ENCODE measurements at regions not wholly inside any gene's neighbourhood (a gene's known extent, or its start where the extent isn't known, plus 50 kb on each side); places are given as distances from the start of the nearest gene placed in this dataset.
"Not testable (repeated sequence)": the region's sequence is repeated elsewhere in the genome, so short reads cannot be mapped to it uniquely, and the experiment has no call there.

DNA sequence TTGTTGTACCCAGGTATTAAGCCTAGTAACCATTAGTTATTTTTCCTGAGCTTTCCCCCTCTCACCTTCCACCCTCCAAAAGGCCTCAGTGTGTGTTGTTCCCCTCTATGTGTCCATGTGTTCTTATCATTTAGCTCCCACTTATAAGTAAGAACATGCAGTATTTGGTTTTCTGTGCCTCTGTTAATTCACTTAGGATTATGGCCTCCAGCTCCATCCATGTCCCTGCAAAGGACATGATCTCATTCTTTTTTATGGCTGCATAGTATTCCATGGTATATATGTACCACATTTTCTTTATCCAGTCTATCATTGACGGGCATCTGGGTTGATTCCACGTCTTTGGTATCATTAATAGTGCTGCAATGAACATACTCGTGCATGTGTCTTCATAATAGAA, 560.3 kb downstream of the TMEM114 start:
- not testable (repeated sequence) for H3K9ac ChIP-seq (ENCODE audit: low read depth in 1 of 3, low read length in 3 of 3); H3K36me3 ChIP-seq (ENCODE audit: control insufficient read depth in 3 of 3, insufficient read depth in 3 of 3, low read length in 3 of 3); H3K4me3 ChIP-seq (ENCODE audit: low read length in 3 of 3); H3K27me3 ChIP-seq (ENCODE audit: control insufficient read depth in 3 of 3, insufficient read depth in 3 of 3, low read length in 3 of 3); H3K9me3 ChIP-seq (ENCODE audit: control insufficient read depth in 3 of 3, low read length in 3 of 3); H3K27ac ChIP-seq (ENCODE audit: low read depth, low read length); H3K4me1 ChIP-seq (ENCODE audit: control insufficient read depth in 3 of 3, insufficient read depth in 3 of 3, low read length in 3 of 3)

DNA sequence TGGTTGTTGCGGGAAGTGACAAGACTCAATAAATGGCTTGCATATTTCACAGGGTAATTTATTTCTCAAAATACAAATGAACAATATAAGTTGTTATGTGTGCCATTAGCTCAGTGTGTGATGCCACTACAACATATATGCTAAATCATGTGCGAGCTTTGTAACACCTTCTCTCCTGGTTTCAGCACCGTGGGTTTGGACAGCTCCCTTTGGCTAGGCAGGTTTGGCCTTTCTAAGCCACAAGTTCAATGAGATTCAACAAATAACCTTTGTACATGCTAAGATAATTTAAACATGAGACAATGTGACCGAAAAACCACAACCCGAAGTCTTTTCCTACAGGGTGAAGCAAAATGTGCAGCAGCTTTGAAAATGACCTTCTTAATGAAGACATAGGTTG, 563.9 kb downstream of the TMEM114 start:
- no peak overlapping the region for H3K27ac ChIP-seq (ENCODE audit: low read depth, low read length)
- H3K9ac ChIP-seq (ENCODE audit: low read depth in 1 of 3, low read length in 3 of 3), result no peak overlapping the region
- no peaks in the 10 kb centered on the region for H3K36me3 ChIP-seq (ENCODE audit: control insufficient read depth in 3 of 3, insufficient read depth in 3 of 3, low read length in 3 of 3)
- H3K27me3 ChIP-seq (ENCODE audit: control insufficient read depth in 3 of 3, insufficient read depth in 3 of 3, low read length in 3 of 3), result no peaks in the 10 kb centered on the region
- no peaks in the 10 kb centered on the region for H3K4me1 ChIP-seq (ENCODE audit: control insufficient read depth in 3 of 3, insufficient read depth in 3 of 3, low read length in 3 of 3)
- no peak overlapping the region for H3K4me3 ChIP-seq (ENCODE audit: low read length in 3 of 3)
- H3K9me3 ChIP-seq (ENCODE audit: control insufficient read depth in 3 of 3, low read length in 3 of 3), result no peaks in the 10 kb centered on the region

DNA sequence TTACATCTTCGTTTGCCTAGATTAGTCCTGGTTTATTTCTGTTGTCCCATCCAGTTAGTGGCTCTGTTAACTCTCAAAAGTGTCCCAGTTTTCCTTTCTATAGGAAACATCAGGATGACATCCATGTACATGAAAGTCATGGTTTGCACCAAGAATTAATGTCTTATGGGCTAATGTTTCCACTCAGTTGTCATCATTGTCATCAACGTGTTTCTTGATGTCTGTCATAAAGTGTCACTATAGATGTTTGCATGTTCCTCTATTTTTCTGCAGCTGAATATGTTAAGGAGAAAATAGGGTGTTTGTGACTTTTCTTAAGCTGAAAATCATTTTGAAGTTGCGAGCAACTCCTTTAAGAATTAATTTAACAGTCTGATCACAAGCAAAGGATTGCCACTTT, 567.0 kb downstream of the TMEM114 start:
- Histone ChIP-seq H3K27me3 (ENCODE audit: control insufficient read depth in 3 of 3, insufficient read depth in 3 of 3, low read length in 3 of 3) (no peaks in the 10 kb centered on the region), H3K36me3 (ENCODE audit: control insufficient read depth in 3 of 3, insufficient read depth in 3 of 3, low read length in 3 of 3) (no peaks in the 10 kb centered on the region), H3K9ac (ENCODE audit: low read depth in 1 of 3, low read length in 3 of 3) (no peak overlapping the region), H3K4me3 (ENCODE audit: low read length in 3 of 3) (no peak overlapping the region), H3K27ac (ENCODE audit: low read depth, low read length) (no peak overlapping the region), H3K4me1 (ENCODE audit: control insufficient read depth in 3 of 3, insufficient read depth in 3 of 3, low read length in 3 of 3) (no peaks in the 10 kb centered on the region), H3K9me3 (ENCODE audit: control insufficient read depth in 3 of 3, low read length in 3 of 3) (no peaks in the 10 kb centered on the region)

DNA sequence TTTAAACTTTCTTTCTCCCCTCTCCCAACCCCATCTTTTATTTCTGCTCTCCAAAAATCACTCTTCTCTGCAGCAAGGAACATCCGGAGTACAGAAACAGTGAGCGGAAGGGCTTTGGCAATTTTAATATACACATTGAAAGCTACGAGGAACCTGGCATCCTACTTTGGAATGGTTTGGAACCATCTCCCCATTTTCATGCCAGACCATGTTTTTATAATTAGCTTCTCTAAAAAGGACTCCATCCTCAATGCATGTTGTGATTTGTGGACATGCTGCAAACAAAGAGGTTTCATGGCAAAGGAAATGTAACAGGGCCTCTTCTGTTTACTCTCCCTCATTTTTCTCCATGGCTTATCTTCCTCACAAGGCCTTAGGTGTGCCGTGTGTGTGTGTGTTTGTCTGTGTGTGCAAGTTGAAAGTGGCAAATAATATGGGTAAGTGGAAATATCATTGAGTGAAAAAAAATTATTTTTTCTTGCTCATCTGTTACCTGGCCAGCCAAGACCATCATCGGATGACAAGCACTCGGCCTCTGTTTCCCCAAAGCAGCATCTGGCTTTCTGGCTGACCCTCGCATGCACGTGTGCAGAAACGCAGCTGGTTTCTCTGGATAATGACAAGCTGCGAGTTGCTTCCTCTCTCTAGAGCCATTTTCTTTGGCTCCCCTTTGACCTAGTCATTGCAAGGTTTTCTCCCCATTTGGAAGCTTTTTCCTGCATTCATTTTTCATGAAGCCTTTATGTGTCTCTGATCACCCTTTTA, 585.0 kb downstream of the TMEM114 start:
- H3K9ac ChIP-seq (ENCODE audit: low read depth in 1 of 3, low read length in 3 of 3), result no peak overlapping the region
- H3K4me1 ChIP-seq (ENCODE audit: control insufficient read depth in 3 of 3, insufficient read depth in 3 of 3, low read length in 3 of 3), result no peaks in the 10 kb centered on the region
- H3K27me3 ChIP-seq (ENCODE audit: control insufficient read depth in 3 of 3, insufficient read depth in 3 of 3, low read length in 3 of 3), result no peaks in the 10 kb centered on the region
- H3K36me3 ChIP-seq (ENCODE audit: control insufficient read depth in 3 of 3, insufficient read depth in 3 of 3, low read length in 3 of 3), result no peaks in the 10 kb centered on the region
- no peak overlapping the region for H3K27ac ChIP-seq (ENCODE audit: low read depth, low read length)
- H3K4me3 ChIP-seq (ENCODE audit: low read length in 3 of 3), result no peak overlapping the region
- no peaks in the 10 kb centered on the region for H3K9me3 ChIP-seq (ENCODE audit: control insufficient read depth in 3 of 3, low read length in 3 of 3)

DNA sequence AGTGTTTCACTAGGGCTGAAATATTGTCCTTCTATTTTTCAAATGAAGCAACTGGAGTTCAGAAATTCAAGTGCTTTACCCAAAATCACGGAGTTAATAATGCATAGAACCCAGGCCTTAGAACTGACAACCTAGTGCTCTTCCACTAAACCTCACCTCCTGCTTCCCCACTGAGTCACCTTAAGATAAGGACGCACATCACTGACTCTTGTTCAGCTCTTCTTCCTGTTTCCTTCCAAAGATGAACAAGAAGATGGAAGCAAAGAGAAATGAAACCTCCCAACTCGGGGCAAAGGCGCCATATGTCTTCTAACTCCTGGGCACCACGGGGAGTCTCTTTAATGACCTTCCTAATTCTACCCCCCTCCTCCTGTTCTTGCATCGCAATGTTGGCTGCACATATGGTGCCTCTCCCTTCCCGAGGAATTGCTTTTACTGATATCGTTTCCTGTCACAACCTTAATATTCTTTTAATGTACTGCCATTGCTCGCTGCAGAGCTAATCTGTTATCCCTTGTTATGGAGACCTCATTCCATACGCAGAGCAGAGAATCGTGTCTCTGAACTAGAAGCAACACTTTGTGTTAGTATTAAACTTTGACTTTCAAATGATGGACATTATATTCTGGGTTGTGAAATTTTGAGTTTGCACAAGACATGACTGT, 591.4 kb downstream of the TMEM114 start:
- Histone ChIP-seq H3K9me3 (ENCODE audit: control insufficient read depth in 3 of 3, low read length in 3 of 3) (no peaks in the 10 kb centered on the region), H3K4me1 (ENCODE audit: control insufficient read depth in 3 of 3, insufficient read depth in 3 of 3, low read length in 3 of 3) (no peaks in the 10 kb centered on the region), H3K27ac (ENCODE audit: low read depth, low read length) (no peak overlapping the region), H3K27me3 (ENCODE audit: control insufficient read depth in 3 of 3, insufficient read depth in 3 of 3, low read length in 3 of 3) (peaks cover 0 to 3% (median 0%) of the 10 kb centered on the region in 3 donors), H3K4me3 (ENCODE audit: low read length in 3 of 3) (no peak overlapping the region), H3K36me3 (ENCODE audit: control insufficient read depth in 3 of 3, insufficient read depth in 3 of 3, low read length in 3 of 3) (no peaks in the 10 kb centered on the region), H3K9ac (ENCODE audit: low read depth in 1 of 3, low read length in 3 of 3) (no peak overlapping the region)

DNA sequence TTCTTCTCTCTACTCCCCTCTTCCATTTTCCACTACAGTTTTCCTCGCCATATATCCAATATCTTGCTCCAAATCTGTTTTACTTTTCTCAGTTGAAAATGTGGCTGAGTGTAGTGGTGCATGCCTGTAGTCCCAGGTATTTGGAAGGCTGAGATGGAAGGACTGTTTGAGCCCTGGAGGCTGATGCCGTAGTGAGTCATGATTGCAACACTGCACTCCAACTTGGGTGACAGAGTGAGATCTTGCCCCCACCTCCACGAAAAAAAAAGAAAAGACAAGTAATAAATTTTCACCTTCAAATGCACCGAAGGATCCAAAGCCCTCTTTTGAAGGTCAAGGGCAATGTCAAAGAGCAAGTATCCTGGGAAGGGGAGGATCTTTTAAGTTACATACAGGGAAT, 592.3 kb downstream of the TMEM114 start:
- Histone ChIP-seq H3K9ac (ENCODE audit: low read depth in 1 of 3, low read length in 3 of 3) (no peak overlapping the region), H3K9me3 (ENCODE audit: control insufficient read depth in 3 of 3, low read length in 3 of 3) (no peaks in the 10 kb centered on the region), H3K4me1 (ENCODE audit: control insufficient read depth in 3 of 3, insufficient read depth in 3 of 3, low read length in 3 of 3) (no peaks in the 10 kb centered on the region), H3K4me3 (ENCODE audit: low read length in 3 of 3) (no peak overlapping the region), H3K36me3 (ENCODE audit: control insufficient read depth in 3 of 3, insufficient read depth in 3 of 3, low read length in 3 of 3) (no peaks in the 10 kb centered on the region), H3K27me3 (ENCODE audit: control insufficient read depth in 3 of 3, insufficient read depth in 3 of 3, low read length in 3 of 3) (peaks cover 0 to 3% (median 0%) of the 10 kb centered on the region in 3 donors), H3K27ac (ENCODE audit: low read depth, low read length) (no peak overlapping the region)

DNA sequence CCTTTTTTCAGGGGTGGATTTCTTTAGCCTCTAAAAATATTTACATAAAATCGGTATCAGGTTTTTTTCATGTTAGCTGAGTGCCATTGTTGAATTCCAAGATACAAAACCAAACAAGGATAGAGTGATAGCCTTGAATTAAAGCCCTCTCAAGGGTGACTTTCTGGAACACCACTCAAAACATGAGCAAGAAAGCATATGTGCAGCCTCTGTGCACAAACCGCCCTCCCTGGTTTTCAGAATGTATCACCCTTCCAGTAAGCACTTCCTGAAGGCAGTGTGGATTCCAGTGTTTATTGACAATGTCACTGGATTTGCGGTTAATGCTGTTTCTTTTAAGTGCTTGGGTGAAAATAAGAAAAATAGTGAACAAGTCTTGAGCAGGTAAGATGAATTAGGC, 597.7 kb downstream of the TMEM114 start:
- H3K4me3 ChIP-seq (ENCODE audit: low read length in 3 of 3), result no peak overlapping the region
- no peak overlapping the region for H3K9ac ChIP-seq (ENCODE audit: low read depth in 1 of 3, low read length in 3 of 3)

DNA sequence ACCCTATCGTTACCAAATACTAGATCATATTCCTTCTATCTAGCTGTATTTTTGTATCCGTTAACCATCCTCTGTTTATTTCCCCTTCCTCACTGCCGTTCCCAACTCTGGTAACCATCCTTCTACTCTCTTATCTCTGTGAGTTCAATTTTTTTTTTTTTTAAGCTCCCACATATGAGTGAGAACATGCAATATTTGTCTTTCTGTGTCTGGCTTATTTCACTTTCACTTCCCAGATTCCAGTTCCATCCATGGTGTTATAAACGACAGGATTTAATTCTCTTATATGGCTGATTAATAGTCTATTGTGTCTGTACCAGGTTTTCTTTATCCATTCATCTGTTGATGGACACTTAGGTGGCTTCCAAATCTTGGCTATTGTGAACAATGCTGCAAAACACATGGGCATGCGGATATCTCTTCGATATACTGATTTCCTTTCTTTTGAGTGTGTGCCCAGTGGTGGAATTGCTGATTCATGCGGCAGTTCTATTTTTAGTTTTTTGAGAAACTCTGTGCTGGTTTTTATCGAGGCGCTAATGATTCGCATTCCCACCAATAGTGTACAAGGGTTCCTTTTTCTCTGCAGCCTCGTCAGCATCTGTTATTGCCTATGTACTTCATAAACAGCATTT, 599.6 kb downstream of the TMEM114 start:
- H3K9ac ChIP-seq (ENCODE audit: low read depth in 1 of 3, low read length in 3 of 3), result no peak overlapping the region

More for the DNA sequence above, 597.7 kb downstream of the TMEM114 start:
- H3K27ac ChIP-seq (ENCODE audit: low read depth, low read length), result no peak overlapping the region
- H3K9me3 ChIP-seq (ENCODE audit: control insufficient read depth in 3 of 3, low read length in 3 of 3), result no peaks in the 10 kb centered on the region
- no peaks in the 10 kb centered on the region for H3K36me3 ChIP-seq (ENCODE audit: control insufficient read depth in 3 of 3, insufficient read depth in 3 of 3, low read length in 3 of 3)
- no peaks in the 10 kb centered on the region for H3K4me1 ChIP-seq (ENCODE audit: control insufficient read depth in 3 of 3, insufficient read depth in 3 of 3, low read length in 3 of 3)
- peaks cover 0 to 3% (median 0%) of the 10 kb centered on the region in 3 donors for H3K27me3 ChIP-seq (ENCODE audit: control insufficient read depth in 3 of 3, insufficient read depth in 3 of 3, low read length in 3 of 3)

DNA sequence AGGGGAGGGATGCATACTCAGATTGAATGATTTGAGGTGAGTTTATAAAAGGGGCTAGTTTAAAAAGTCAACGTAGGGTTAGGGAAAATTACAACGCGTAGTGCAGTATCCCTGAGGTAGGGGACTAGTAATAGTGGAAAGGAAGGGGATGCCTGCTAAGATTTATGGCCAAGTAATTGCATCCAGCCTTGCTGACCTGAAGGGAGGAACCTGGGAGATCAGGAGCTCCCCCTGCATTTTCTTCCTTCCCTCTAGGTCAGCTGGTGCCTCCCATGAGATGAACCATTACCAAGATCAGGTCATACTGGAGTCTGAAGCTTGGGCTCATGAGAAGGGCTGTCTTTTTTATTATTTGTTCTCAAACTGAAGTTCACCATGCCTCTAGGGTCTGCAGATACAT, 606.6 kb downstream of the TMEM114 start:
- Histone ChIP-seq H3K9ac (ENCODE audit: low read depth in 1 of 3, low read length in 3 of 3) (no peak overlapping the region), H3K9me3 (ENCODE audit: control insufficient read depth in 3 of 3, low read length in 3 of 3) (no peaks in the 10 kb centered on the region), H3K27me3 (ENCODE audit: control insufficient read depth in 3 of 3, insufficient read depth in 3 of 3, low read length in 3 of 3) (no peaks in the 10 kb centered on the region), H3K4me3 (ENCODE audit: low read length in 3 of 3) (no peak overlapping the region), H3K4me1 (ENCODE audit: control insufficient read depth in 3 of 3, insufficient read depth in 3 of 3, low read length in 3 of 3) (no peaks in the 10 kb centered on the region), H3K36me3 (ENCODE audit: control insufficient read depth in 3 of 3, insufficient read depth in 3 of 3, low read length in 3 of 3) (no peaks in the 10 kb centered on the region), H3K27ac (ENCODE audit: low read depth, low read length) (no peak overlapping the region)

More for the DNA sequence above, 599.6 kb downstream of the TMEM114 start:
- no peaks in the 10 kb centered on the region for H3K36me3 ChIP-seq (ENCODE audit: control insufficient read depth in 3 of 3, insufficient read depth in 3 of 3, low read length in 3 of 3)
- H3K27ac ChIP-seq (ENCODE audit: low read depth, low read length), result no peak overlapping the region
- peaks cover 0 to 3% (median 0%) of the 10 kb centered on the region in 3 donors for H3K27me3 ChIP-seq (ENCODE audit: control insufficient read depth in 3 of 3, insufficient read depth in 3 of 3, low read length in 3 of 3)
- no peak overlapping the region for H3K4me3 ChIP-seq (ENCODE audit: low read length in 3 of 3)
- no peaks in the 10 kb centered on the region for H3K4me1 ChIP-seq (ENCODE audit: control insufficient read depth in 3 of 3, insufficient read depth in 3 of 3, low read length in 3 of 3)
- no peaks in the 10 kb centered on the region for H3K9me3 ChIP-seq (ENCODE audit: control insufficient read depth in 3 of 3, low read length in 3 of 3)

DNA sequence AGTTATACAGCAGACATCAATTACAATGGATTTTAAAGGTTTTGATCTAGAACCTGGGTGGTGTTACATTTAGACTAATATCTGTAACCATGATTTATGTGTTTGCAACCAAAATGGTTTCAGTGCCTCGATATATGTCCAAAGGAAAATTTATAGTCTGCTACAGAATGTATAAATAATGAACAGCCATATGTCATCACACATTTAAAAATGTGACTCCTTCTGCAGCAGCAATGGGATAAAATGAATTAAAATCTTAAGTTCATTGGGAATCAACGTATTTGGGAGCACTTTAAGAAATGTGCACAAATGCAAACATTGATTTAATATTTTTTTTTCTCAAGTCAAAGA, 610.2 kb downstream of the TMEM114 start:
- H3K27ac ChIP-seq (ENCODE audit: low read depth, low read length), result no peak overlapping the region
- no peaks in the 10 kb centered on the region for H3K36me3 ChIP-seq (ENCODE audit: control insufficient read depth in 3 of 3, insufficient read depth in 3 of 3, low read length in 3 of 3)
- no peaks in the 10 kb centered on the region for H3K27me3 ChIP-seq (ENCODE audit: control insufficient read depth in 3 of 3, insufficient read depth in 3 of 3, low read length in 3 of 3)
- H3K4me3 ChIP-seq (ENCODE audit: low read length in 3 of 3), result no peak overlapping the region
- H3K4me1 ChIP-seq (ENCODE audit: control insufficient read depth in 3 of 3, insufficient read depth in 3 of 3, low read length in 3 of 3), result no peaks in the 10 kb centered on the region
- H3K9ac ChIP-seq (ENCODE audit: low read depth in 1 of 3, low read length in 3 of 3), result no peak overlapping the region
- no peaks in the 10 kb centered on the region for H3K9me3 ChIP-seq (ENCODE audit: control insufficient read depth in 3 of 3, low read length in 3 of 3)
